ENCODE measurements at regions not wholly inside any gene's neighbourhood (a gene's known extent, or its start where the extent isn't known, plus 50 kb on each side); places are given as distances from the start of the nearest gene placed in this dataset.

- no peak for TF ChIP-seq POLR2A (IDR thresholded peaks at IDR 0.05; ENCODE audit: low read length)
- no peak for TF ChIP-seq GATA1 (IDR thresholded peaks at IDR 0.05; ENCODE audit: low read depth, low read length)
Observed at GRCh38 chrX:95152810-95153209, 1478.8 kb downstream of the FAM133A start.

Data from erythroblast (primary cell).